BE2C (cell line): ENCODE measurements at regions not wholly inside any gene's neighbourhood (a gene's known extent, or its start where the extent isn't known, plus 50 kb on each side); places are given as distances from the start of the nearest gene placed in this dataset.

Source experiments
- DNase-seq: peaks from one replicate; pipeline ENCODE4 v3.0.0-alpha.2; 2020
- H3K27me3 ChIP-seq: fragments of 250-450 bp; sonication (Bioruptor Pico); 2 replicates; pipeline ENCODE4 v1.5.1; 2020; ENCODE audit warnings: mild to moderate bottlenecking
- H3K36me3 ChIP-seq: fragments of 250-450 bp; sonication (Bioruptor Pico); 2 replicates; pipeline ENCODE4 v1.5.1; 2020; ENCODE audit warnings: mild to moderate bottlenecking
- H3K4me1 ChIP-seq: fragments of 250-450 bp; sonication (Bioruptor Pico); 2 replicates; pipeline ENCODE4 v1.5.1; 2020
- H3K4me3 ChIP-seq: 2 replicates; pipeline ENCODE4 v1.5.1; 2011; ENCODE audit warnings: low read depth, low read length
- H3K9me3 ChIP-seq: fragments of 250-450 bp; sonication (Bioruptor Pico); 2 replicates; pipeline ENCODE4 v1.5.1; 2020
- TF ChIP-seq, protein P1 (sequence below): IDR thresholded peaks from 2 replicates; pipeline ENCODE4 v1.5.1; 2012; ENCODE audit warnings: mild to moderate bottlenecking, low read depth, low read length

DNA sequence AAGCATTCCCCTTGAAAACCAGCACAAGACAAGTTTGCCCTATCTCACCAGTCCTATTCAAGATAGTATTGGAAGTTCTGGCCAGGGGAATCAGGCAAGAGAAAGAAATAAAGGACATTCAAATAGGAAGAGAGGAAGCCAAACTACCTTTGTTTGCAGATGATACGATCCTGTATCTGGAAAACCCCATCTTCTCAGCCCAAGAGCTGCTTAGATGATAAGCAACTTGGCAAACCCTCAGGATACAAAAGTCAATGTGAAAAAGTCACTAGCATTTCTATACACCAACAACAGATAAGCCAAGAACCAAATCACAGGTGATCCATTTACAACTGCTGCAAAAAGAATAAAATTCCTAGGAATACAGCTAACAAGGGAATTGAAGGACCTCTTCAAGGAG lies 403.7 kb upstream of the AZI2 start:
- Histone ChIP-seq H3K4me3 (no peak overlapping the region), H3K9me3 (no peaks in the 10 kb centered on the region), H3K4me1 (no peaks in the 10 kb centered on the region), H3K36me3 (no peaks in the 10 kb centered on the region), H3K27me3 (no peaks in the 10 kb centered on the region)
- no peak for DNase-seq
- TF ChIP-seq, protein P1, sequence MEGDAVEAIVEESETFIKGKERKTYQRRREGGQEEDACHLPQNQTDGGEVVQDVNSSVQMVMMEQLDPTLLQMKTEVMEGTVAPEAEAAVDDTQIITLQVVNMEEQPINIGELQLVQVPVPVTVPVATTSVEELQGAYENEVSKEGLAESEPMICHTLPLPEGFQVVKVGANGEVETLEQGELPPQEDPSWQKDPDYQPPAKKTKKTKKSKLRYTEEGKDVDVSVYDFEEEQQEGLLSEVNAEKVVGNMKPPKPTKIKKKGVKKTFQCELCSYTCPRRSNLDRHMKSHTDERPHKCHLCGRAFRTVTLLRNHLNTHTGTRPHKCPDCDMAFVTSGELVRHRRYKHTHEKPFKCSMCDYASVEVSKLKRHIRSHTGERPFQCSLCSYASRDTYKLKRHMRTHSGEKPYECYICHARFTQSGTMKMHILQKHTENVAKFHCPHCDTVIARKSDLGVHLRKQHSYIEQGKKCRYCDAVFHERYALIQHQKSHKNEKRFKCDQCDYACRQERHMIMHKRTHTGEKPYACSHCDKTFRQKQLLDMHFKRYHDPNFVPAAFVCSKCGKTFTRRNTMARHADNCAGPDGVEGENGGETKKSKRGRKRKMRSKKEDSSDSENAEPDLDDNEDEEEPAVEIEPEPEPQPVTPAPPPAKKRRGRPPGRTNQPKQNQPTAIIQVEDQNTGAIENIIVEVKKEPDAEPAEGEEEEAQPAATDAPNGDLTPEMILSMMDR = no peak

DNA sequence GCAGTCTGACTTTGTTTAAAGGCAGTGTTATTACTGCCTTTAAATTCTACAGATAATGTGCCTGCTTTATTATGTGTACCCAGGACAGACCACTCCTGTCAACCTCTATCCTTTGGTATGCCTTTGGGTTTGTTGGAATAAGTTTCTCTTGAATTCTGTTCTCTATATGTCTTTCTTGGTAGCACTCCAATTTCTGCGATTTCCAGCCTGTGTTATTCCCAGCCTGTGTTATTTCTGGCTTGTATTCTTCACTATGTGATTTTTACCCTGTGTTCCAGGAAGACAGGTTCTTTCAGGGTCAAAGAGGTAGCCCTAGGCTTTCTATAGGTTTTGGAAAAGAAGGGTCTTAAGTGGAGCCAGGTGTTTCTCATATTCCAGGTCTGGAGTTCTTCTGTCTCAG lies 407.4 kb upstream of the AZI2 start:
- Histone ChIP-seq H3K36me3 (no peaks in the 10 kb centered on the region), H3K4me1 (no peaks in the 10 kb centered on the region), H3K4me3 (no peak overlapping the region), H3K9me3 (no peaks in the 10 kb centered on the region), H3K27me3 (no peaks in the 10 kb centered on the region)
- DNase-seq = no peak
- TF ChIP-seq, protein P1 = no peak

- H3K4me3 ChIP-seq = no peak overlapping the region
- no peaks in the 10 kb centered on the region for H3K9me3 ChIP-seq
- H3K4me1 ChIP-seq = no peaks in the 10 kb centered on the region
- TF ChIP-seq, protein P1 = no peak
- no peaks in the 10 kb centered on the region for H3K36me3 ChIP-seq
- no peaks in the 10 kb centered on the region for H3K27me3 ChIP-seq
- DNase-seq = no peak
Measured at GRCh38 chr3:28758115-28758514, 409.5 kb upstream of the AZI2 start.

GRCh38 chr3:28761375-28761774 lies 412.8 kb upstream of the AZI2 start:
- H3K27me3 ChIP-seq = no peaks in the 10 kb centered on the region

GRCh38 chr3:28765194-28765593 lies 416.6 kb upstream of the AZI2 start:
- Histone ChIP-seq H3K4me3 (no peak overlapping the region), H3K36me3 (no peaks in the 10 kb centered on the region), H3K27me3 (no peaks in the 10 kb centered on the region), H3K4me1 (no peaks in the 10 kb centered on the region), H3K9me3 (no peaks in the 10 kb centered on the region)
- TF ChIP-seq, protein P1 = no peak
- DNase-seq = no peak

More at GRCh38 chr3:28761375-28761774, 412.8 kb upstream of the AZI2 start:
- Histone ChIP-seq H3K4me1 (no peaks in the 10 kb centered on the region), H3K36me3 (no peaks in the 10 kb centered on the region), H3K4me3 (no peak overlapping the region), H3K9me3 (no peaks in the 10 kb centered on the region)
- TF ChIP-seq, protein P1 = no peak
- DNase-seq = peak; percentile 12

- H3K9me3 ChIP-seq = no peaks in the 10 kb centered on the region
Measured at GRCh38 chr3:28768439-28768838, 419.8 kb upstream of the AZI2 start.

More at GRCh38 chr3:28768439-28768838, 419.8 kb upstream of the AZI2 start:
- H3K27me3 ChIP-seq = no peaks in the 10 kb centered on the region
- H3K36me3 ChIP-seq = no peaks in the 10 kb centered on the region
- no peaks in the 10 kb centered on the region for H3K4me1 ChIP-seq
- TF ChIP-seq, protein P1 = no peak
- no peak overlapping the region for H3K4me3 ChIP-seq
- no peak for DNase-seq
